ENCODE measurements at regions not wholly inside any gene's neighbourhood (a gene's known extent, or its start where the extent isn't known, plus 50 kb on each side); places are given as distances from the start of the nearest gene placed in this dataset.

DNA sequence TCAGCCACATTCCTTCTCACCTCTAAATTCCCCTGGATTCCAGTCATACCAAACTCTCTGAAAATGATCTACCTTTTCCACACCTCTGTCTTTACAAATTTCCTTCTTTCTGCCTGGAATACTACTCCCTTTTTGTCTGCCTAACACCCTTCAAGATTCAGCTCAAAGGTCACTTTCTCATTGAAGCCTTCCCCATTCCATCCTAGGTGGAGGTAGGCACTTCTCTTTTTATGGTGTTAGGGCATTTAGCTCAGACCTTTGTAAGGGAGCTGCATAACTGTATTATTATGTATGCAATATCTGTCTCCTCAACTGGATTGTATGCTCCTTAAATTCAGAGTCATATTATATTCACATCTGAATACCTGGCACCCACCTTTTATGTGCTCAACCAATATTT, 137.7 kb downstream of the RCHY1 start:
- no peaks in the 10 kb centered on the region for H3K27me3 ChIP-seq
- H3K4me3 ChIP-seq = no peak overlapping the region
- H3K27ac ChIP-seq = no peak overlapping the region
- intact Hi-C loops (cut with DNase I) = no loop called here
- H3K36me3 ChIP-seq = no peaks in the 10 kb centered on the region
- no peak for DNase-seq
- H3K9me3 ChIP-seq = no peaks in the 10 kb centered on the region
- TF ChIP-seq, protein P1, sequence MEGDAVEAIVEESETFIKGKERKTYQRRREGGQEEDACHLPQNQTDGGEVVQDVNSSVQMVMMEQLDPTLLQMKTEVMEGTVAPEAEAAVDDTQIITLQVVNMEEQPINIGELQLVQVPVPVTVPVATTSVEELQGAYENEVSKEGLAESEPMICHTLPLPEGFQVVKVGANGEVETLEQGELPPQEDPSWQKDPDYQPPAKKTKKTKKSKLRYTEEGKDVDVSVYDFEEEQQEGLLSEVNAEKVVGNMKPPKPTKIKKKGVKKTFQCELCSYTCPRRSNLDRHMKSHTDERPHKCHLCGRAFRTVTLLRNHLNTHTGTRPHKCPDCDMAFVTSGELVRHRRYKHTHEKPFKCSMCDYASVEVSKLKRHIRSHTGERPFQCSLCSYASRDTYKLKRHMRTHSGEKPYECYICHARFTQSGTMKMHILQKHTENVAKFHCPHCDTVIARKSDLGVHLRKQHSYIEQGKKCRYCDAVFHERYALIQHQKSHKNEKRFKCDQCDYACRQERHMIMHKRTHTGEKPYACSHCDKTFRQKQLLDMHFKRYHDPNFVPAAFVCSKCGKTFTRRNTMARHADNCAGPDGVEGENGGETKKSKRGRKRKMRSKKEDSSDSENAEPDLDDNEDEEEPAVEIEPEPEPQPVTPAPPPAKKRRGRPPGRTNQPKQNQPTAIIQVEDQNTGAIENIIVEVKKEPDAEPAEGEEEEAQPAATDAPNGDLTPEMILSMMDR (IDR thresholded peaks at IDR 0.05) = no peak
- H3K4me1 ChIP-seq = no peaks in the 10 kb centered on the region
- H3K9ac ChIP-seq (ENCODE audit: low read depth in 2 of 2, low read length in 2 of 2) = no peak overlapping the region

DNA sequence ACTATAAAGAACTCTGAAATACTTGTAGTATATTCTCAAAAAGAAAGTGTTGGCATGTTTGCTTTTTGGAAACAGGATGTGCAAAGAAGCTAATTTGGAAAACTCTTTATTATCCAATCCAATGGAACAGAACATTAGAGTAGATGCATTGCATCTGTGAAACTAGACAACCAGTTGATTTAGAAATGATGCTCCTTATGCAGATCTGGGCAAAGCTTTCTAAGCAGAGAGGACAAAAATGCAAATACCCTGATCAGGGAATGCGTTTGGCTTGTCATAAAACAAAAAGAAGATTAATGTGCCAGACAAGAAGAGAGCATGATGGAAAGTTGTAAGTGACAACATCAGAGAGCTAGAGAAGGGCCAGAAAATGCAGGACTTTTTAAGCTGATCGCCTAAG, 142.3 kb downstream of the RCHY1 start:
- TF ChIP-seq, protein P1 (IDR thresholded peaks at IDR 0.05) = no peak

DNA sequence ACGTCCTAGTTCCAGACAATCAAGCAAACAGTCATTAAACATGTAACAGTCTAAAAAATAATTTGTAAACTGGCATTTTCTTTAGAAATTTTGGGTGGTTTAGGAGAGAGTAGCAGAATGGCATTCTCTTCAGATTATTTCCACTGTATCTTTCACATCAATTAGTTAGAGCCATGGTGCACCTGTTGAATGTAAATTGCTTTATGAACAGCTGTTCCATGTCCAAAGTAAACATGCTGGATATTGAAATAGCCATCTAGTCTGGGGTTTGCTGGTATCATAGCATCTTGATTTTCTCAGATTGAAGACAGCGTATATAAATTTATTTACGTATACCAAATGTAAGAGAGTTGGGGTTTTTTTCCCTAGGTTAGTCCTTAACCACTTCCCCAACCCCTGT, 143.6 kb downstream of the RCHY1 start:
- Histone ChIP-seq H3K9ac (ENCODE audit: low read depth in 2 of 2, low read length in 2 of 2) (no peak overlapping the region), H3K36me3 (no peaks in the 10 kb centered on the region), H3K27ac (no peak overlapping the region), H3K4me1 (no peaks in the 10 kb centered on the region), H3K9me3 (no peaks in the 10 kb centered on the region), H3K27me3 (no peaks in the 10 kb centered on the region), H3K4me3 (no peak overlapping the region)
- intact Hi-C loops (cut with DNase I) = no loop called here
- TF ChIP-seq, protein P1 (IDR thresholded peaks at IDR 0.05) = no peak
- DNase-seq = no peak

More for the DNA sequence above, 142.3 kb downstream of the RCHY1 start:
- intact Hi-C loops (cut with DNase I) = no loop called here
- DNase-seq = no peak
- Histone ChIP-seq H3K4me3 (no peak overlapping the region), H3K4me1 (no peaks in the 10 kb centered on the region), H3K9ac (ENCODE audit: low read depth in 2 of 2, low read length in 2 of 2) (no peak overlapping the region), H3K9me3 (no peaks in the 10 kb centered on the region), H3K27me3 (no peaks in the 10 kb centered on the region), H3K36me3 (no peaks in the 10 kb centered on the region), H3K27ac (no peak overlapping the region)

DNA sequence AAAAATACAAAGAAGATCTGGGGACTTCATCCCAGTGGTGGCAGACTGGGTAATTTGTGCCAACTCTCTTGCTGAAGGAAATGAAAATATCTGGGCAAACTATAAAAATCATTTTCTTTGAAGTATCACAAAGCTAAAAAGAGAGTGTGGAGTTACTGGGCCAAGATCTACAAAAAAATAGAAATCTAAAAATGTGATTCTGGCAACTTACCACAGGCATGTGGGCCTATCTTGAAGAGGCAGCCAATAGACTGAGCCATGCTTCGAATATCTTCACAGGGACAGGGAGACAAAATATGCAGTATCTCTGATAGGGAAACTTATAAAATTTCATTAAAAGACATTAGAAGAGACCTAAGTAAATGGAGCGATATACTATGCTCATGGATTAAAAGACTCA, 168.8 kb downstream of the RCHY1 start:
- TF ChIP-seq, protein P1 (IDR thresholded peaks at IDR 0.05) = no peak
- no peaks in the 10 kb centered on the region for H3K36me3 ChIP-seq
- H3K4me1 ChIP-seq = no peaks in the 10 kb centered on the region
- H3K9ac ChIP-seq (ENCODE audit: low read depth in 2 of 2, low read length in 2 of 2) = no peak overlapping the region
- intact Hi-C loops (cut with DNase I) = no loop called here
- no peaks in the 10 kb centered on the region for H3K9me3 ChIP-seq
- H3K27me3 ChIP-seq = no peaks in the 10 kb centered on the region
- DNase-seq = no peak
- H3K27ac ChIP-seq = no peak overlapping the region
- no peak overlapping the region for H3K4me3 ChIP-seq

DNA sequence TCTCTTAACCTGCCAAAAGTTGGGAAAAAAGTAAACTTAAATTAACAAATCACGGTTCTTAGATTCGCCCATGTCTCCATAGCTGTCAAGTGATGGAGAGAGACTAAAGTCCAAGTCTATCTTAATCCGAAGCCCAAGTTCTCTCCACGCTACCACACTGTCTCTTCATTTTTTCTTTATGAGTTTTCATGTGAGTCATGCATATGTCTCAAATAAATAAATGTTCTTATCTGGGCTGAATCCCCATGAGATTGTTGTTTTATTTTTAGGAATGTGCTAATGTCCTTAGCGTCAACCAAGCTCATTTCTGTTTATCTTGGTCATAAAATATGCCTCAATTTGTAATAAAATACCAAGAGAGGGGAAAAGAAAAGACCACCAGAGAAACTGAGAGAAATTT, 169.3 kb downstream of the RCHY1 start:
- Histone ChIP-seq H3K9me3 (no peaks in the 10 kb centered on the region), H3K4me1 (no peaks in the 10 kb centered on the region), H3K9ac (ENCODE audit: low read depth in 2 of 2, low read length in 2 of 2) (no peak overlapping the region), H3K27me3 (no peaks in the 10 kb centered on the region), H3K4me3 (no peak overlapping the region), H3K27ac (no peak overlapping the region), H3K36me3 (no peaks in the 10 kb centered on the region)
- TF ChIP-seq, protein P1 (IDR thresholded peaks at IDR 0.05) = no peak
- DNase-seq = no peak
- intact Hi-C loops (cut with DNase I) = no loop called here

DNA sequence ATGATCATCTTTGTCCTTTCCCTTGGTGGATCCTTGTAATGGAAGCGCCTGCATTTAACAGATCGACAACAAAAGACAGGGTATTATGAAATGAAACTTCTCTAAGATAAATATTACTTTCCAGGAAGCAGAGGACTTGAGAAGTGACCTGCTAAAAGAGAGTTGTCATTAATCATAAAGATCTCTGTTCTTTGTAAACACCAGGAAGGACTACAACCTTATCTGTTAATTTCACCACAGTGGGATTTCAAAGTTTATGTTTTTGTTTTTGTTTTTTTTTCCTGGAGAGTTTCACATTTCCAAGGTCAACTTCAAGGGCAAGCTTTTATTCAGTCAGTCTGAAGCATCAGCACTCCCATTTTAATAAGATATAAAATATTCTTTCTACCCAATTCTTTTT, 170.9 kb downstream of the RCHY1 start:
- no peaks in the 10 kb centered on the region for H3K36me3 ChIP-seq
- intact Hi-C loops (cut with DNase I) = no loop called here
- TF ChIP-seq, protein P1 (IDR thresholded peaks at IDR 0.05) = no peak
- no peaks in the 10 kb centered on the region for H3K9me3 ChIP-seq
- H3K4me1 ChIP-seq = no peaks in the 10 kb centered on the region
- H3K4me3 ChIP-seq = no peak overlapping the region
- no peak overlapping the region for H3K27ac ChIP-seq
- DNase-seq = no peak
- no peak overlapping the region for H3K9ac ChIP-seq (ENCODE audit: low read depth in 2 of 2, low read length in 2 of 2)
- no peaks in the 10 kb centered on the region for H3K27me3 ChIP-seq
